HS-5 (cell line): ENCODE measurements at regions not wholly inside any gene's neighbourhood (a gene's known extent, or its start where the extent isn't known, plus 50 kb on each side); places are given as distances from the start of the nearest gene placed in this dataset.
A peak's percentile ranks its signal among the peaks of the same experiment; 100 is the strongest.

Experiments used
- DNase-seq: peaks from one replicate; pipeline ENCODE4 v3.0.0-alpha.2; 2012; ENCODE audit warnings: low read depth

GRCh38 chr4:41883988-41884734, 51.1 kb upstream of the TMEM33 start:
- no peak for DNase-seq

GRCh38 chr4:41882625-41883347, 52.4 kb upstream of the TMEM33 start:
- DNase-seq: peak; percentile 4

- peak; percentile 0 for DNase-seq
Observed at GRCh38 chr4:41881981-41882624, 53.1 kb upstream of the TMEM33 start.

GRCh38 chr4:41880840-41881831, 54.1 kb upstream of the TMEM33 start:
- no peak for DNase-seq

GRCh38 chr4:41880022-41880837, 55.0 kb upstream of the TMEM33 start:
- DNase-seq: no peak

- DNase-seq: no peak
Observed at GRCh38 chr4:41879552-41879951, 55.7 kb upstream of the TMEM33 start.

- no peak for DNase-seq
Observed at GRCh38 chr4:41878991-41879491, 56.2 kb upstream of the TMEM33 start.

- no peak for DNase-seq
Observed at GRCh38 chr4:41878170-41878969, 56.9 kb upstream of the TMEM33 start.

GRCh38 chr4:41877020-41877796, 58.0 kb upstream of the TMEM33 start:
- DNase-seq: no peak

GRCh38 chr4:41874873-41875272, 60.4 kb upstream of the TMEM33 start:
- DNase-seq: no peak

GRCh38 chr4:41874398-41874797, 60.8 kb upstream of the TMEM33 start:
- no peak for DNase-seq

GRCh38 chr4:41873380-41874295, 61.6 kb upstream of the TMEM33 start:
- DNase-seq: no peak

- no peak for DNase-seq
Observed at GRCh38 chr4:41870035-41870434, 65.2 kb upstream of the TMEM33 start.

- DNase-seq: no peak
Observed at GRCh38 chr4:41866799-41867677, 68.2 kb upstream of the TMEM33 start.

- DNase-seq: no peak
Observed at GRCh38 chr4:41865981-41866798, 69.0 kb upstream of the TMEM33 start.
